GM18861 (cell line): ENCODE measurements at regions not wholly inside any gene's neighbourhood (a gene's known extent, or its start where the extent isn't known, plus 50 kb on each side); places are given as distances from the start of the nearest gene placed in this dataset.
A peak's percentile ranks its signal among the peaks of the same experiment; 100 is the strongest.
"Not testable (repeated sequence)": the region's sequence is repeated elsewhere in the genome, so short reads cannot be mapped to it uniquely, and the experiment has no call there.

ENCODE experiments used
- ATAC-seq: cut with Tn5 transposase; IDR thresholded peaks from one replicate; pipeline ENCODE4 v1.9.1; 2021; ENCODE audit not compliant: unreplicated experiment

DNA sequence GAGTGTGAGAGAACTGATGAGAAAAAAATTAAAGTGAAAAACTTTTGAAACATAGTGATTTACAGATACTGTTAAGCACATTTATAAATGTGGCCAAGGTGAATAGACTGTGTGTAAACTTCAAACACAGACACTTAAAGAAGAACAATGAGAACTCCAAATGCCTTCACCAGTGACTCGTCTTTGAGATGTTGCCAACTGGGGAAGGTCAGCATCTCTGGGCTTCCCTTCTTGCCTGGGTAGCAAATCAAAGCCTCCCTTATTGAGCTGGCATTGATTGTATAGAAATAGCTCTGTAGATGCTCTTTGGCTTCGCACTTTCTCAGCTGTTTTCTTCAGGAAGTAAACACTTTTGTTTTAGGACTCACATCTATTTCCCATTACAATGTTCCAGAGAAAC is 177.3 kb upstream of the SGCG start:
- no peak for ATAC-seq

DNA sequence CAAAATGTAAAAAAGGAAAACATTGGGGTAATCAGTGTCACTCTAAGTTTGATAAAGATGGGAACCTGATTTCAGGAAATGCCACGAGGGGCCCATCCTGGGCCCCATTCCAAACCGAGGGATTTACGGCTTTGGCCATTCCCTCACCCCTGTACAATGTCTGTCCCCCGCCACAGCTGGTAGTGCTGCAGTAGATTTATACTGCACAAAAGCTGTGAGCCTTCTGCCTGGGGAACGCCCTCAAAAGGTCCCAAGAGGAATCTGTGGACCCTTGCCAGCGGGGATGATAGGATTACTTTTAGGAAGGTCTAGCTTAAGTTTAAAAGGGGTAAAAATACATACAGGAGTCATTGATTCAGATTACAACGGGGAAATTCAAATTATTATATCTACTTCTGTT is 173.4 kb upstream of the SGCG start:
- ATAC-seq = no peak

DNA sequence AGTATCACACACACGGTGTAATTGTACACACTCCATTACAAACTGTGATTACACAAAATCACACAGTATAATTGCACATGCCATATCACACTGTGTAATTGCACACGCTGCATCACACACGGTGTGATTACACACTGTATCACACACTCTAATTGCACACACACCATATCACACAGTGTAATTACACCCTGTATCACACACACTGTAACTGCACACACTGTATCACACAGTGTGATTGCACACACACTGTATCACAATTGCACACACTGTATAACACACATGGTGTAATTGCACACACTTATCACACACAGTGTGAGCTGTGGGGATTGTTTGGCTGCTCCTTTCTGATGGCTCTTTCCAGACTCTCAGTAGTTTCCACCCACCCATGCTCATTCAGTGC is 162.6 kb upstream of the SGCG start:
- no peak for ATAC-seq

DNA sequence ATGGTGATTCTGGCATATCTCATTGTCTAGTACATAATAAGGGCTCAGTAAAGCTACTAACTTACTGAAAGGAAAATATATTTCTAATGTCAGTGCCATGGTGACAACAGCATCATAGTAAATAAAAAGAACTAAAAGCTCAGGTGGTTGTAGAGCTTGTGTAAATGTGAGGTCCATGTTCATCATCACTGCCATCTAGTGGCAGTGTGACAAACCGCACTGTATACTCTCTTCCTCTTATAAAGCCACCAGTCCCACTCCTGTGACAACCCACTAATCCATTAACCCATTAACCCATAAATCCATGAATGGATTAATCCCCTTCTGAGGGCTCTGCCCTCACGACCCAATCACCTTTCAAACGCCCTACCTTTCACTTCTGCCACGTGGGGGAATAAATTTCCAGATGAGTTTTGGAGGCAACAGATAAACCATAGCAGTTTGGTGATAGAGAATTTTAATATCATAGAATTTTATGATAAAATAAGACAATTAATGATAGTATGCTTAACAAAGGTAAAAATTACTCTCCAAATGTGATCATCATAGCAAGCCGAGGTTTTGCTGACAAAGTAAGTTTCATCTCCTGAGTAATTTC is 160.4 kb upstream of the SGCG start:
- peak; percentile 92 for ATAC-seq

DNA sequence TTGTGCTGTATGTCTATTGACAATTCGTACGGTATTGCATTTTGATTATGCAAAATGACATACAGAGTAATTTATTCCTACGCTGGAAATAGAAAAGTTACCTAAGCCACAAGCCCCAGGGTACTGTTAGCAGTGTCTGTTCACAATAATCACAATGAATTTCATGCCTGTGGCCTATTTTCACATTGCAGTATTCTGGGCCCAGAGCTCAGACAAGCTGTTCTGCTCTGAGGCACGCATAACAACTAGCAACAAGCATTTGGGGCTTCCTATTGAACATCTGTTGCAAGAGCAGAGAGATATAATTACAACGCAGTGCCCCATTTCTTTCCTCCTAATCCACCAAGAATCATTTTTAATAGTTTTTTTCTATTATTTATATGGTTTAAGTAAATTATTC is 158.9 kb upstream of the SGCG start:
- ATAC-seq = no peak

DNA sequence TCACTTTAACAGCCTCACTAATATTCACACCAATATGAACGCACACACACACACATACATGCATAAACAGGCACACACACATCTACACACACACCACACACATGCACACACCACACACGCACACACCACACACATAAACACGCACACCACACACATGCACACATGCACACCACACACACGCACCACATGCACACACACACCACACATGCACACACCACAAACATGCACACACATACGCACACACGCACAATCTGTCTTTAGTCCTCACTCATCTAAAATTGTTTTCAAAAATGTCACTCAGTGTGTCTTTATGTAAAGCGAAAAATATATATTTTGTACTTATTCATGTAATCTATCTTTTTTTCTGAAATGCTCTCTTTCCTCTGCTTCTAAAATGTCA is 158.1 kb upstream of the SGCG start:
- ATAC-seq = no peak

DNA sequence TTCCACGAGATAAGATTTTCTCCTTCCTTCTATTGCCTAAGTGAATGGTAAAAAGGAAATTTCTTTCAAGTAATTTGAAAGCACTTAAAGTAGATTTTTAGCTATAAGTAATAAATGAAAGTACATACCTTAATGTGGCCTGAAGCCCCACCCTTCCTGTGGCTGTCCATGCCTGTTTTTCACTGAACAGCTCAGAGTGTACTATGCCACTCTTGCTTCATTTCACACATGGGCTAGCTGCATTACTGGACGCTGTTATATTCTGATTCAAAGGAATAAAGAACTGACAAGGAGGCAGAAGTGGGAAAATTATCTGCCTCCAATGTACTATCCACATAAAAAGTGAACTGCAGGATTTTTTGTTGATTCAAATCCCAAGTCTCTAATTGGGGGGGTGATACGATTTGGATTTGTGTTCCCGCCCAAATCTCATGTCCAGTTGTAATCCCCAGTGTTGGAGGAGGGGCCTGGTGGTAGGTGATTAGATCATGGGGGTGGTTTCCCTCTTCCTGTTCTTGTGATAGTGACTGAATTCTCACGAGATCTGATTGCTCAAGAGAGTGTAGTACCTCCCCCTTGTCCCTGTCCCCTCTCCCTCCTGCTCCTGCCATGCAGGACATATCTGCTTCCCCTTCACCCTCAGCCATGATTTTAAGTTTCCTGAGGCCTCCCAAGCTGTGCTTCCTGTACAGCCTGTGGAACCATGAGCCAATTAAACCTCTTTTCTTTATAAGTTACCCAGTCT is 154.7 kb upstream of the SGCG start:
- no peak for ATAC-seq

DNA sequence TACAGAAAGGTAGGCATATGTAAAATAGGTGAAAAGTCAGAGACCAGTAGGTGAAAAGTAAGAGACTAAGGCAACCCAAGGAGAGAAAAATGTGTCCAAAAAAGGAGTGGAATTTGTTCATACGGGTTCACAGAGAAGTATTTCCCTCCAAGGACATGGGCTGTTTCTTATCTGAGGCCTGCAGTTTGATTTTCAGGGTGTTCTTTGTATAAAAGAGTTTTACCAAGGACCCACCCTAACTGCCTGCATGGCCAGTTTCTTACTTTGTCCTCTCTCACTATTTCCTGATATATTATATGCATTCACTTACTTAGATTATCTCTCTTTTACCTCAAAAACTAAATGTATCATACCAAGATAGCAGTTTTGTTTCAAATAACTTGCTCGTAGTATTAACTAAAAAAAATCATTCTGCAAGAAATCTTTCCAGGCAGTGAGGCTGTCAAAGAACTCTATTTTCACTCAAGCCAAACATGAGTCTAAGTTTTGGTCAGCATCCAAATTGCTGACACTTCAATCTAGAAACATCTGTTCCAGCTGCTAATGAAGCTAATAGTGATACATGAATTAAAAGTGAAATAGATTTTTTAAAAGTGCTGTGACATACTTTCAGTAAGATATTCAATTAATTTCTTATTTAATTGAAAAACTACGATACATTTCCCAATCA is 141.4 kb upstream of the SGCG start:
- no peak for ATAC-seq

DNA sequence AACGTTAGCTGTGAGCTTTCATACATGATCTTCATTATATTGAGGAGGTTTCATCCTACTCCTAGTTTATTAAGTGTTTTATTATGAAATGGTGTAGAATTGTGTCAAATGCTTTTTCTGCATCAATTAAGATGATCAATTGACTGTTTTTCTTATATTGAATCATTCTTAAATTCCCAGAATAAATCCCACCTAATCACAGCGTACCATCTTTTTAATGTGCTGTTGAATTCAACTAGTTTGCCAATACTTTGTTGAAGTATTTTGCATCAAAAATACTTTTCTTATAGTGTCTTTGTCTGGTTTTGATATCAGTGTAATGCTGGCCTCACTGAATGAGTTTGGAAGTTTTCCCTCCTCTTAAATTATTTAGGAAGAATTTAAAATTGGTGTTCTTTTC is 138.6 kb upstream of the SGCG start:
- no peak for ATAC-seq

DNA sequence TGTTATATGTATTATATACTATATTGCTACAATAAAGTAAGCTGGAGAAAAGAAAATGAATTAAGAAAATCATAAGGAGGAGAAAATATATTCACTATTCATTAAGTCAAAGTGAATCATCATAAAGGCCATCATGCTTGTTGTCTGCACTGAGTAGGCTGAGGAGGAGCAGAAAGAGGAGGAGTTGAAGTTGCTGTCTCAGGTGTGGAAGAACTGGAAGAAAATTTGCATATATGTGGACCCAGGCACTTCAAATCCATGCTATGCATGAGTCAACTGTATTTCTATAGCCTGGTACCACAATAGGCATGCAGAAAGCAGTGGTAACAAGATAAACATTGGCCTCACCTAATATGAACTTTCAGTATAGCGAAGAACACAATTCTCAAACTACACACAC is 135.9 kb upstream of the SGCG start:
- no peak for ATAC-seq

DNA sequence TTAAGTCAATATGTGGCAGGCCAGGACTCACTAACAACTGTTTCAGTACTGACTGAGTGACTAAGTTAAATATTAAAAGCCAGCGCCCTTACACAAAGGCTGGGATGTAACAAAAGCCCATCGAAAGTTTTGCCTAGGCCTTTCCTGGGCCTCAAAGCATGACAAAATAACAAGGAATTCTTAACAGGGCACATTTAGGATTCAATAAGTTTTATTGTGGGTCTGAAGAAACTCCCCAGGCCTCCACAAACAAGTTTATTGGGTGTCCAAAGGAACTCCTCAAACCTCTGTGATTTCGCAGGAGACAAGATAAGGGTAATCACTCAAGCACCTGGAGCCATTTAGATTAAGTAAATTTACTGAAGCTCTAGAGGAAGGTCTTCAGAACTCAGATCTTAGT is 130.7 kb upstream of the SGCG start:
- ATAC-seq = no peak

DNA sequence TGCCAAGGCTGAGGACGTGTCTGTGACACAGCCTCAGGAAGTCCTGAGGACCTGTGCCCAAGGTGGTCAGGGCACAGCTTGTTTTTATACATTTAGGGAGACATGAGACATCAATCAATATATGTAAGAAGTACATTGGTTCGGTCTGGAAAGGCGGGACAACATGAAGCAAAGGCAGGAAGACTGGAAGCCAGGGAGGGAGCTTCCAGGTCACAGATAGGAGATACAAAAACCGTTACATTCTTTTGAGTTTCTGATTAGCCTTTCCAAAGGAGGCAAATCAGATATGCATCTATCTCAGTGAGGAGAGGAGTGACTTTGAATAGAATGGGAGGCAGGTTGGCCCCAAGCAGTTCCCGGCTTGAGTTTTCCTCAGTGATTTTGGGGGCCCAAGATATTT is 127.1 kb upstream of the SGCG start:
- not testable (repeated sequence) for ATAC-seq

DNA sequence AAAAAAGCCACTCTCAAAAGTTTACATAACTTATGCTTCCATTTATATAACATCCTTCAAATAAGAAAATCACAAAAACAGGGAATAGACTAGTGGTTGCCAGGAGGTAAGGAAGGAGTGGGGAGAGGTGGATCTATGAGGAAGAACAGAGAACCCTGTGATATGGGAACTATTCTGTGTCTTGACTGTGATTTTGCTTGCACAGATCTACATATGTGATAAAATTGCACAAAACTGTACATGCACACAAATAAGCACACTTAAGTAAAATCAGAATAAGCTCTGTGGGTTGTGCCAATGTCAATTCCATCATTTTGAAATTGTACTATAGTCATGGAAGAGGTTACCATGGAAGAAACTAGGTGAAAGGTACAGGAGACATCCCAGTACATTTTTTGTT is 121.6 kb upstream of the SGCG start:
- ATAC-seq = no peak

DNA sequence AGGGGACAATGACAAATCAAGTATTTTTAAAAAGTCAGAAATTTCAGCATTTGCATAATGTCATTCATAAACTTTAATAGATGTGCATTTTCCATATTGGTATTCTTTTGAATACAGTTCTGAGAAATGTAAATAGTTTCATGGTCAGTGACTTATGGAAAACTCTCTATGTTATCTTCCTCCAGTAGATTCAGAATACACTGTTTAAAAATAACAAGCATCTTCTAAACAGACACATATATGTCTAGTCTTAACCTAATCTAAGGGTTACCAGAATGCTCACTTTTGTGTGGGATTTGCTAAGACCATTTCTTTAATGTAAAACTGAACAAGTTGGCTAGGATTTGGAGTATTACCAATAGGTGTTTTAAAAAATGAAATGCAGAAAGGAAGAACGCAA is 119.8 kb upstream of the SGCG start:
- ATAC-seq = no peak

DNA sequence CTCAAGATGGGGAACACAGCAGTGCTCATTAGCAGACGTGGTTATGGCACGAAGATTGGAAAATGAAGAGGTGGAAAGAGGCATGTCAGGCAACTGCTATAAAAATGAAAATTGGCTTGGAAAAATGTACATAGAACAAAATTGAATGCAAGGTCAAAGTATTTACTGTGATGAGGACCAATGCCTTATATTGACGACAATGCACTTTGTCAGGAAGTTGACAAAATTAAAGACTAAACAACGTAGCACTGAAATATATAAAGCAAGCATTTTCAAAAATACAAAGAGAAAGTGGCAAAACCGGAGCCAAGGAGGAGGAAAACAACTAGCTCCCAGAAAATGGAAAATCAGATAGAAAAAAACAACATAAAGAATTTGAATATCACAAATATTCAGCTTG is 113.7 kb upstream of the SGCG start:
- no peak for ATAC-seq

DNA sequence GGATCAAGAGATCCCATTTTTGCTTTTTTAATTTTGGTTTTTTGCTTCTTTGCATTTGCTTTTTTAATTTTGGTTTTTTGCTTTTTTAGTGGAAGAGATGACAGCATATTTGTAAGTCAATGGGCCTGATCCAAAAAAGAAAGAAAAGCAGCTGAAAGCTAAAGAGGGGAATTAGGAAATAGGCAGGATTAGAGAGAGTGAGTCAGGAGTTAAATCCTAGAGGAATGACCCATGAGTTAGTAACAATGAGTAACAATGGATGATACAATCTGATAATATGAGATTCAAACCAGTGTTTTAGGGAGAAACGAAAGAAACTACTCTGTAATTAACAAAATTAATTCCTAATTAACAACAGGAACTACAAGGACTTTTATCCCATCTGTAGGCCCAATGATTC is 111.2 kb upstream of the SGCG start:
- ATAC-seq = no peak

DNA sequence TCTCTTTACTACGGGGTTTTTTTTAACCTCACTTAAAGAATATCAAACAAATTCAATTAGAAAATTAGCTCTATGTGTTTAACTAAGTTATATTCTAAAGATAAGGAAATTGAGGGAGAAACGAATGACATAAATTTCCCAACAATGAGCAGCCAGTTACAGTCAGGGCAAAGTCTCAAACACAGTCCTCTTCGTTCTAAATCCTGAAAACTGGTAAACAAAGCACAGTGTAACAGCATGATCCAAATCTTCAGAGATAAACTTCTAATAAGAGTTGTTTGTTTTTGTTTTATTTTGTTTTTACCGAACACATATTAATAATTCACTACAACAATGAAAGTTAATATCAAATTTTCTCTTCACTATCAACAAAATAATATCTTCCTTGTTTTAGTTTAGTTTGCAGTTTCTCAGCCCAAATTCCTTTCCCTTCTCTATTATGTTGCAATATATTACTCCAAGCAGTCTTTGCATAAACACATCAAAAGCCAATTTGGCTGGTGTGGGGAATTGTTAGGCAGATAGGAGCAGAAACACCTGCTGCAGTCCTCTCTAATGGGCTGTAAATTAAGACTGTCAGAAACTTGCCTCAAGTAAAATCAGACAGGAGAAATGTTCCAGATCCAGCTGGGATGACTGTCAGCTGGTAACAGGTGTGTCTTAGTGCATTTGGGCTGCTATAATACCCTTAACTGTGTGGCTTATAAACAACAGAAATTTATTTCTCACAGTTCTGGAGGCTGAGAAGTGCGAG is 106.5 kb upstream of the SGCG start:
- ATAC-seq = no peak

DNA sequence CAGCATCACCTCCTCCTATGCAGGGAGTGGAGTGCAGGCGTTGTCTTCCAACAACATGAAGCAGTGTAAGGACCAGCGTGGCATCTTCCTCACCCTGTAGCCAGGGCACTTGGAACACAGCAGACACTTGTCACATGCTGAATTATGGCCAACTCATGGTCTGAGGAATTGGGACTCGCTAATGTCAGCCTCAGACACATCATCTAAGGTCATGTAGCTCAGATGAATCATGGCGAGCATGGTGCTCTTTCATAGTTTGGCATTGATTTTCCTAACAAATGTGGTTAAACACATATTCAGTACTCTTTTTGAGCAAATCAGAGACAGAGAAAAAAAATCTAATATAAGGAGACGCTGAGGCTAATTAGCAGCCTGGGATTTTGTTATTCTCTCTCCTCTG is 99.6 kb upstream of the SGCG start:
- ATAC-seq = no peak

DNA sequence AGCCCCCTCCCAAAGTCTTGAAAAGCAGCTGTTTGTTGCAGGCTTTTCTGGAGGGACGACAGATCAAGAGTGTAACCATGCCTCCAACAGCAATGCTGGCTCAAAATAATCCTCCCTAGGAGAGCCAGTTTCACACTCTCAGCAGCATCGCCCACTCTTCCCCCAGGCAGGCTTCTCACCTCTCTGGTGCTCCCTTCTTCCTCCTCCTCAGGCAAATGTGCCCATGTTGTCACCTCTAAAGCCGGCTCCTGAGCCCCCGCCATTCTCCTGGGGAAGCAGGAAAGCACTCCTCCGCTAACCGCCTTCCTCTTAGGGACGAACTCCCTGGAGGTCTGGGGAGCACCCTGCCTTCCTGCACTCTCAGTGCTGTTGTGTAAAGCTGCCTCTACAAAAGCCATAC is 98.9 kb upstream of the SGCG start:
- ATAC-seq = no peak

DNA sequence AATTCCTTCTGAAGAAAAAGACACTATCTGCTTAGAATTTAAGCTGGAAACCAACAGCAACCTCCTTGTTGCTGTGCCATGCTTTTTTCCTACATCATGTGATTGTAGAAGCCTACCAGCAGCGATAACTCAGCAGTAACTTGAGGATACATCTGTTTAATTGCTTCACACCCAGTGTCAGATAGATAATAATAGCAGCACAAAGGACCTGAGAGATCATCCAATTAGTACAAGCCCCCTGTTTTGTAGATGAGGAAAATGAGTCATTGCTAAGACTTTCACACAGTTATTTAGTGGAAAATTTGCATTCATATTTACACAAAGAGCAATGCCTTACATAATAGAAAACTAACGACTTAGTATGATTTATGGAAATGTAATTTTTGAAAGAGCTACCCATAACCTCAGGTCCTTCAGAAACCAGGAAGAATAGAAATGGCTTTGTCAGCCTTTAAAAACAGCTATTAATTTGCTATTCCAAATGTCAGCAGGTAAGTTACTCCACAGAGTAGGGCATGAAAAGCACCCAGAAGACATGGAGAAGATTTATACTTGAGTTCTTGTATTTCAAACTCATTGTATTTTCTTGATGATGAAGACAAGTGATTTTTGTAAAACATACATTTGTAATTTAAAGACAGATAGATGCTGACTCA is 93.7 kb upstream of the SGCG start:
- no peak for ATAC-seq

DNA sequence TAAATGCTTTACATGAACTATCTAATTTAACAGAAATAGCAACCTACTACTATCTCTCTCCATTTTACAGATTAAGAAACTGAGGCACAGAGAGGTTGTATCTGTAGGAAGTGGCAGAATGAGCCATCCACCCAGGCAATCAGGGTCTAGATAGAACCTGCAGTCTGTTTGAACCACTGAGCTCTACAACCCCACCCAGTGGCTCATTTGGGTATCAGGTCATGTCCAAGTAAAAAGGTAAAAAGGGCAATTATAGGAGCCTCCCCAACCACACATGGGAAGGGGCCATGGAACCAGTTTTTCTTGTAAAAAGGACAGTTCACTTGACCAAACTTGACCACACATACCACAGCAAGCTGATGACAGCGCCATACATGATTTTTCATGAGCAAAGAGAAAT is 92.9 kb upstream of the SGCG start:
- no peak for ATAC-seq
